ENCODE measurements at regions not wholly inside any gene's neighbourhood (a gene's known extent, or its start where the extent isn't known, plus 50 kb on each side); places are given as distances from the start of the nearest gene placed in this dataset.

DNA sequence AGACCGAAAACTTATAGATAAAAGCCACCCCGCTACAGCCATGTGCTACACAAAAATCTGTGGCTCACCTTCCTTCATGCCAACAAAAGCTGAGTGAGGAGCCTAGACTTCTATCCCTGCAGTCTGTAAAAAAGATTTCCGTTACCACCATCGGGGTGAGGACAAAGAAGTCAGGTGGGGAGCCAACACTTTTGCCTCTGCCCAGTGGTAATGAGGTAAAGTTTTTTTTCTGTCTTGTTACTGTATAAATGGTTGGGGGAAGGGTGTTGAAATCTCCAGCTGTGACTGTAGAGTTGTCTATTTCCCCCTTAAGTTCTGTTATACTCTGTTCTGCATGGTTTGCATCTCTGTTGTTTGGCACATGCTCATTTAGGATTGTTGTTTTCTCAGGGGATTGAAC, 707.8 kb downstream of the FLRT2 start:
- TF ChIP-seq TAF1 (IDR thresholded peaks at IDR 0.05; ENCODE audit: borderline replicate concordance, insufficient read depth, low read length) (no peak), FOXP2 (optimal IDR thresholded peaks at IDR 0.05; ENCODE audit: borderline replicate concordance, extremely low read depth, extremely low read length, insufficient read depth) (no peak), SIN3A (IDR thresholded peaks at IDR 0.05; ENCODE audit: borderline replicate concordance, insufficient read depth, low read length) (no peak), POLR2AphosphoS5 (IDR thresholded peaks at IDR 0.05; ENCODE audit: low read depth, low read length) (no peak)
- TF ChIP-seq, protein P1, sequence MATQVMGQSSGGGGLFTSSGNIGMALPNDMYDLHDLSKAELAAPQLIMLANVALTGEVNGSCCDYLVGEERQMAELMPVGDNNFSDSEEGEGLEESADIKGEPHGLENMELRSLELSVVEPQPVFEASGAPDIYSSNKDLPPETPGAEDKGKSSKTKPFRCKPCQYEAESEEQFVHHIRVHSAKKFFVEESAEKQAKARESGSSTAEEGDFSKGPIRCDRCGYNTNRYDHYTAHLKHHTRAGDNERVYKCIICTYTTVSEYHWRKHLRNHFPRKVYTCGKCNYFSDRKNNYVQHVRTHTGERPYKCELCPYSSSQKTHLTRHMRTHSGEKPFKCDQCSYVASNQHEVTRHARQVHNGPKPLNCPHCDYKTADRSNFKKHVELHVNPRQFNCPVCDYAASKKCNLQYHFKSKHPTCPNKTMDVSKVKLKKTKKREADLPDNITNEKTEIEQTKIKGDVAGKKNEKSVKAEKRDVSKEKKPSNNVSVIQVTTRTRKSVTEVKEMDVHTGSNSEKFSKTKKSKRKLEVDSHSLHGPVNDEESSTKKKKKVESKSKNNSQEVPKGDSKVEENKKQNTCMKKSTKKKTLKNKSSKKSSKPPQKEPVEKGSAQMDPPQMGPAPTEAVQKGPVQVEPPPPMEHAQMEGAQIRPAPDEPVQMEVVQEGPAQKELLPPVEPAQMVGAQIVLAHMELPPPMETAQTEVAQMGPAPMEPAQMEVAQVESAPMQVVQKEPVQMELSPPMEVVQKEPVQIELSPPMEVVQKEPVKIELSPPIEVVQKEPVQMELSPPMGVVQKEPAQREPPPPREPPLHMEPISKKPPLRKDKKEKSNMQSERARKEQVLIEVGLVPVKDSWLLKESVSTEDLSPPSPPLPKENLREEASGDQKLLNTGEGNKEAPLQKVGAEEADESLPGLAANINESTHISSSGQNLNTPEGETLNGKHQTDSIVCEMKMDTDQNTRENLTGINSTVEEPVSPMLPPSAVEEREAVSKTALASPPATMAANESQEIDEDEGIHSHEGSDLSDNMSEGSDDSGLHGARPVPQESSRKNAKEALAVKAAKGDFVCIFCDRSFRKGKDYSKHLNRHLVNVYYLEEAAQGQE (IDR thresholded peaks at IDR 0.05; ENCODE audit: insufficient read depth in 1 of 2, low read depth in 2 of 2, low read length in 2 of 2): no peak

DNA sequence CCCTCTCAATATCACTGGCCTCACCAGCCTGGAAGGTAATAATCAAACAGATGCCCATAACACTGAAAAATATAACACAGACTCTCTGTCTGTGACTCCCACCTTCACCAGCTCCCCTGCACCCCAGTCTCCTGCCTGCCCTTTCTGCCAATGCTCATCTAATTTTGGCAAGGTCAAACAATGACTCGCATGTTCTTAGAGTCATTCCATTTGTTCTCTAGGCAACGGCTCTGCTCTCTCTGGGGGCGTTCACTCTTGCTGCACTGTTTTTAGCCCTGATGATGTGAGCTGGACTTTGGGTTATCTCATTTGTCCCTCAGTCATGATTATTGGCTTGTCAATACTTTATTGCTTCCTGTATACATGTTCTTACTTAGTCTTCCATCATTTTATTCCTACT, 691.8 kb downstream of the FLRT2 start:
- TF ChIP-seq SIN3A (IDR thresholded peaks at IDR 0.05; ENCODE audit: borderline replicate concordance, insufficient read depth, low read length) (no peak), POLR2AphosphoS5 (IDR thresholded peaks at IDR 0.05; ENCODE audit: low read depth, low read length) (no peak), FOXP2 (optimal IDR thresholded peaks at IDR 0.05; ENCODE audit: borderline replicate concordance, extremely low read depth, extremely low read length, insufficient read depth) (no peak), TAF1 (IDR thresholded peaks at IDR 0.05; ENCODE audit: borderline replicate concordance, insufficient read depth, low read length) (no peak)
- TF ChIP-seq, protein P1 (IDR thresholded peaks at IDR 0.05; ENCODE audit: insufficient read depth in 1 of 2, low read depth in 2 of 2, low read length in 2 of 2): no peak

DNA sequence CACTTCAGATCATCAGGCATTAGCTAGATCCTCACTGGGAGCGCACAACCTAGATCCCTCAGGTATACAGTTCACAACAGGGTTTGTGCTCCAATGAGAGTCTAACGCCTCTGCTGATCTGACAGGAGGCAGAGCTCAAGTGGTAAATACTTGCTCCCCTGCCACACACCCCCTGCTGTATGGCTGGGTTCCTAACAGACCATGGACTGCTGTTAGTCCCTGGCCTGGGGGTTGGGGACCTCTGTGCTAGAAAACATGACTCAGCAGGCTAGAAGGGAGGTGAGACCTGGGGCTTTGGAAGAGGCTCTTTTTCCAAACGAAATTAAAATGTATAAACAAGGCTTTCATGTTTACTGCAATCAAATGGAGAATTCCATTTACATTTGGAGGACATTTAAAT, 691.1 kb downstream of the FLRT2 start:
- TF ChIP-seq FOXP2 (optimal IDR thresholded peaks at IDR 0.05; ENCODE audit: borderline replicate concordance, extremely low read depth, extremely low read length, insufficient read depth) (no peak), SIN3A (IDR thresholded peaks at IDR 0.05; ENCODE audit: borderline replicate concordance, insufficient read depth, low read length) (no peak), TAF1 (IDR thresholded peaks at IDR 0.05; ENCODE audit: borderline replicate concordance, insufficient read depth, low read length) (no peak), POLR2AphosphoS5 (IDR thresholded peaks at IDR 0.05; ENCODE audit: low read depth, low read length) (no peak)
- TF ChIP-seq, protein P1 (IDR thresholded peaks at IDR 0.05; ENCODE audit: insufficient read depth in 1 of 2, low read depth in 2 of 2, low read length in 2 of 2): no peak

DNA sequence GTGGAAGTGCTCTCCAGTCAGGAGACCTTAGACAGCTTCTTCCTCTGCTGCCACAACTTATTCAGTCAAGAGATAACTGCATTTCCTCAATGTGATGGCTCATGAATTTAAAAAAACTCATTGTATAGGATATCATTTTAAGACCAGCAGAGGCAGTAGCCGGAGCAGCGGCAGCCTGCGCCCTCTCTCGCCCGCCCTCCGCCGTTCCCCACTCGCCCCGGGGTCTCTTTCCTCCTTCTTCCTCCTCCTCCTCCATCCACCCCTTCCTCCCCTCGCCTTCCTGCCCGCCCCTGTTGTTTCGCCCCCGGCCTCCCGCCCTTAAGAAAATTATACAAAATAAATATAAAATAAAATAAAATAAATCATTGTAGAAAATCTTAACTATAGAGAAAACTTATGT, 687.6 kb downstream of the FLRT2 start:
- TF ChIP-seq, protein P1 (IDR thresholded peaks at IDR 0.05; ENCODE audit: insufficient read depth in 1 of 2, low read depth in 2 of 2, low read length in 2 of 2): no peak
- TF ChIP-seq POLR2AphosphoS5 (IDR thresholded peaks at IDR 0.05; ENCODE audit: low read depth, low read length): no peak
- no peak for TF ChIP-seq FOXP2 (optimal IDR thresholded peaks at IDR 0.05; ENCODE audit: borderline replicate concordance, extremely low read depth, extremely low read length, insufficient read depth)
- no peak for TF ChIP-seq SIN3A (IDR thresholded peaks at IDR 0.05; ENCODE audit: borderline replicate concordance, insufficient read depth, low read length)
- no peak for TF ChIP-seq TAF1 (IDR thresholded peaks at IDR 0.05; ENCODE audit: borderline replicate concordance, insufficient read depth, low read length)

DNA sequence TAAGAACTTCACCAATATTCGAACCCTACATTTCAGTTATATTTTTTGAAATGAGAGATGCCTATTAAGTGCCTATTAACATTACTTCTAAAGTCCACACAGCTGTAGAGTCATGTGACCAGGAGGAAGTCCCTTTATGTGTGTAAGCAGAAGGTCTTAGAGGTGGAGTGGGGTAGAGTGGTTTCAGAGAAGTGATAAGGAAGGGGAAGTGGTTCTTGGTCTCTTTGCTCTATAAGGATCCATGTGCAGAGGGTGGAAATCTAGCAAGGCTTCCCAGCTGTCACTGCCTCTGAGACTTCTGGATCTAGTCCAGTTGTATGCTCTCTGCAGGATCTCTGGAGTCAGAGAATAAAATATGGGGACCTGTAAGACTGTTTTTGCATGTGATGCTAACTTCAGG, 673.9 kb downstream of the FLRT2 start:
- TF ChIP-seq, protein P1 (IDR thresholded peaks at IDR 0.05; ENCODE audit: insufficient read depth in 1 of 2, low read depth in 2 of 2, low read length in 2 of 2): no peak
- TF ChIP-seq TAF1 (IDR thresholded peaks at IDR 0.05; ENCODE audit: borderline replicate concordance, insufficient read depth, low read length): no peak
- TF ChIP-seq FOXP2 (optimal IDR thresholded peaks at IDR 0.05; ENCODE audit: borderline replicate concordance, extremely low read depth, extremely low read length, insufficient read depth): no peak
- TF ChIP-seq SIN3A (IDR thresholded peaks at IDR 0.05; ENCODE audit: borderline replicate concordance, insufficient read depth, low read length): no peak

All from PFSK-1 (cell line).